ENCODE measurements at regions not wholly inside any gene's neighbourhood (a gene's known extent, or its start where the extent isn't known, plus 50 kb on each side); places are given as distances from the start of the nearest gene placed in this dataset.

- no peaks in the 10 kb centered on the region for H3K9me3 ChIP-seq (ENCODE audit: control insufficient read depth, low read depth, low read length)
- H3K4me3 ChIP-seq (ENCODE audit: low read length), result no peak overlapping the region
- H3K27me3 ChIP-seq (ENCODE audit: control insufficient read depth, insufficient read depth, low read length), result no peaks in the 10 kb centered on the region
- H3K36me3 ChIP-seq (ENCODE audit: control insufficient read depth, insufficient read depth, low read length), result no peaks in the 10 kb centered on the region
- H3K4me1 ChIP-seq (ENCODE audit: control insufficient read depth, insufficient read depth, low read length), result no peaks in the 10 kb centered on the region
- DNase-seq, result no peak
- no peak overlapping the region for H3K27ac ChIP-seq (ENCODE audit: low read length)
These were observed 265.8 kb downstream of the MED10 start for GRCh38 chr5:6112538-6112937.

GRCh38 chr5:6112125-6112524 is 266.2 kb downstream of the MED10 start:
- 100% methylated on average over 1 of the region's 3 CpGs for WGBS (ENCODE audit: insufficient coverage, low lambda C conversion rate)
- Histone ChIP-seq H3K9me3 (ENCODE audit: control insufficient read depth, low read depth, low read length) (no peaks in the 10 kb centered on the region), H3K27ac (ENCODE audit: low read length) (no peak overlapping the region), H3K27me3 (ENCODE audit: control insufficient read depth, insufficient read depth, low read length) (no peaks in the 10 kb centered on the region), H3K4me3 (ENCODE audit: low read length) (no peak overlapping the region), H3K4me1 (ENCODE audit: control insufficient read depth, insufficient read depth, low read length) (no peaks in the 10 kb centered on the region), H3K36me3 (ENCODE audit: control insufficient read depth, insufficient read depth, low read length) (no peaks in the 10 kb centered on the region)
- DNase-seq, result no peak

GRCh38 chr5:6111131-6111530 is 267.2 kb downstream of the MED10 start:
- no peak for DNase-seq
- Histone ChIP-seq H3K27me3 (ENCODE audit: control insufficient read depth, insufficient read depth, low read length) (no peaks in the 10 kb centered on the region), H3K36me3 (ENCODE audit: control insufficient read depth, insufficient read depth, low read length) (no peaks in the 10 kb centered on the region), H3K4me1 (ENCODE audit: control insufficient read depth, insufficient read depth, low read length) (no peaks in the 10 kb centered on the region), H3K4me3 (ENCODE audit: low read length) (no peak overlapping the region), H3K27ac (ENCODE audit: low read length) (no peak overlapping the region), H3K9me3 (ENCODE audit: control insufficient read depth, low read depth, low read length) (no peaks in the 10 kb centered on the region)
- no CpG with 5 or more reads among the region's 6 CpGs for WGBS (ENCODE audit: insufficient coverage, low lambda C conversion rate)

GRCh38 chr5:6110441-6111005 is 267.8 kb downstream of the MED10 start:
- H3K9me3 ChIP-seq (ENCODE audit: control insufficient read depth, low read depth, low read length), result no peaks in the 10 kb centered on the region
- H3K27ac ChIP-seq (ENCODE audit: low read length), result no peak overlapping the region
- no peaks in the 10 kb centered on the region for H3K27me3 ChIP-seq (ENCODE audit: control insufficient read depth, insufficient read depth, low read length)
- no peak for DNase-seq
- H3K36me3 ChIP-seq (ENCODE audit: control insufficient read depth, insufficient read depth, low read length), result no peaks in the 10 kb centered on the region
- no CpG with 5 or more reads among the region's 8 CpGs for WGBS (ENCODE audit: insufficient coverage, low lambda C conversion rate)
- no peak overlapping the region for H3K4me3 ChIP-seq (ENCODE audit: low read length)
- no peaks in the 10 kb centered on the region for H3K4me1 ChIP-seq (ENCODE audit: control insufficient read depth, insufficient read depth, low read length)

- no peak for DNase-seq
- no peak overlapping the region for H3K4me3 ChIP-seq (ENCODE audit: low read length)
- no CpG with 5 or more reads among the region's 11 CpGs for WGBS (ENCODE audit: insufficient coverage, low lambda C conversion rate)
- no peaks in the 10 kb centered on the region for H3K27me3 ChIP-seq (ENCODE audit: control insufficient read depth, insufficient read depth, low read length)
- no peaks in the 10 kb centered on the region for H3K9me3 ChIP-seq (ENCODE audit: control insufficient read depth, low read depth, low read length)
- H3K27ac ChIP-seq (ENCODE audit: low read length), result no peak overlapping the region
- no peaks in the 10 kb centered on the region for H3K4me1 ChIP-seq (ENCODE audit: control insufficient read depth, insufficient read depth, low read length)
- no peaks in the 10 kb centered on the region for H3K36me3 ChIP-seq (ENCODE audit: control insufficient read depth, insufficient read depth, low read length)
These were observed 269.1 kb downstream of the MED10 start for GRCh38 chr5:6108981-6109825.

- Histone ChIP-seq H3K9me3 (ENCODE audit: control insufficient read depth, low read depth, low read length) (no peaks in the 10 kb centered on the region), H3K27me3 (ENCODE audit: control insufficient read depth, insufficient read depth, low read length) (no peaks in the 10 kb centered on the region), H3K4me1 (ENCODE audit: control insufficient read depth, insufficient read depth, low read length) (no peaks in the 10 kb centered on the region), H3K4me3 (ENCODE audit: low read length) (no peak overlapping the region), H3K27ac (ENCODE audit: low read length) (no peak overlapping the region), H3K36me3 (ENCODE audit: control insufficient read depth, insufficient read depth, low read length) (no peaks in the 10 kb centered on the region)
- no CpG with 5 or more reads among the region's 5 CpGs for WGBS (ENCODE audit: insufficient coverage, low lambda C conversion rate)
- DNase-seq, result no peak
These were observed 269.9 kb downstream of the MED10 start for GRCh38 chr5:6108540-6108848.

GRCh38 chr5:6107675-6108539 is 270.4 kb downstream of the MED10 start:
- H3K36me3 ChIP-seq (ENCODE audit: control insufficient read depth, insufficient read depth, low read length), result no peaks in the 10 kb centered on the region
- H3K9me3 ChIP-seq (ENCODE audit: control insufficient read depth, low read depth, low read length), result no peaks in the 10 kb centered on the region
- H3K27me3 ChIP-seq (ENCODE audit: control insufficient read depth, insufficient read depth, low read length), result no peaks in the 10 kb centered on the region
- no peaks in the 10 kb centered on the region for H3K4me1 ChIP-seq (ENCODE audit: control insufficient read depth, insufficient read depth, low read length)
- no peak for DNase-seq
- no peak overlapping the region for H3K4me3 ChIP-seq (ENCODE audit: low read length)
- H3K27ac ChIP-seq (ENCODE audit: low read length), result no peak overlapping the region
- 76% methylated on average over 4 of the region's 13 CpGs for WGBS (ENCODE audit: insufficient coverage, low lambda C conversion rate)

GRCh38 chr5:6106756-6107155 is 271.6 kb downstream of the MED10 start:
- H3K36me3 ChIP-seq (ENCODE audit: control insufficient read depth, insufficient read depth, low read length), result no peaks in the 10 kb centered on the region
- H3K9me3 ChIP-seq (ENCODE audit: control insufficient read depth, low read depth, low read length), result no peaks in the 10 kb centered on the region
- no peak overlapping the region for H3K27ac ChIP-seq (ENCODE audit: low read length)
- H3K4me1 ChIP-seq (ENCODE audit: control insufficient read depth, insufficient read depth, low read length), result no peaks in the 10 kb centered on the region
- DNase-seq, result no peak
- H3K4me3 ChIP-seq (ENCODE audit: low read length), result no peak overlapping the region
- no CpG with 5 or more reads among the region's 6 CpGs for WGBS (ENCODE audit: insufficient coverage, low lambda C conversion rate)
- H3K27me3 ChIP-seq (ENCODE audit: control insufficient read depth, insufficient read depth, low read length), result no peaks in the 10 kb centered on the region

- Histone ChIP-seq H3K4me3 (ENCODE audit: low read length) (no peak overlapping the region), H3K27ac (ENCODE audit: low read length) (no peak overlapping the region), H3K36me3 (ENCODE audit: control insufficient read depth, insufficient read depth, low read length) (no peaks in the 10 kb centered on the region), H3K4me1 (ENCODE audit: control insufficient read depth, insufficient read depth, low read length) (no peaks in the 10 kb centered on the region), H3K27me3 (ENCODE audit: control insufficient read depth, insufficient read depth, low read length) (no peaks in the 10 kb centered on the region), H3K9me3 (ENCODE audit: control insufficient read depth, low read depth, low read length) (no peaks in the 10 kb centered on the region)
- no CpG with 5 or more reads among the region's 4 CpGs for WGBS (ENCODE audit: insufficient coverage, low lambda C conversion rate)
- no peak for DNase-seq
These were observed 273.0 kb downstream of the MED10 start for GRCh38 chr5:6105320-6105719.

GRCh38 chr5:6096101-6096500 is 282.2 kb downstream of the MED10 start:
- H3K36me3 ChIP-seq (ENCODE audit: control insufficient read depth, insufficient read depth, low read length), result no peaks in the 10 kb centered on the region
- no peaks in the 10 kb centered on the region for H3K27me3 ChIP-seq (ENCODE audit: control insufficient read depth, insufficient read depth, low read length)
- no peaks in the 10 kb centered on the region for H3K9me3 ChIP-seq (ENCODE audit: control insufficient read depth, low read depth, low read length)
- H3K27ac ChIP-seq (ENCODE audit: low read length), result no peak overlapping the region
- no peak overlapping the region for H3K4me3 ChIP-seq (ENCODE audit: low read length)
- H3K4me1 ChIP-seq (ENCODE audit: control insufficient read depth, insufficient read depth, low read length), result no peaks in the 10 kb centered on the region
- no CpG with 5 or more reads among the region's 3 CpGs for WGBS (ENCODE audit: insufficient coverage, low lambda C conversion rate)
- DNase-seq, result no peak

All from large intestine (tissue), 3 donors.